ENCODE measurements at regions not wholly inside any gene's neighbourhood (a gene's known extent, or its start where the extent isn't known, plus 50 kb on each side); places are given as distances from the start of the nearest gene placed in this dataset.
"Not testable (repeated sequence)": the region's sequence is repeated elsewhere in the genome, so short reads cannot be mapped to it uniquely, and the experiment has no call there.

DNA sequence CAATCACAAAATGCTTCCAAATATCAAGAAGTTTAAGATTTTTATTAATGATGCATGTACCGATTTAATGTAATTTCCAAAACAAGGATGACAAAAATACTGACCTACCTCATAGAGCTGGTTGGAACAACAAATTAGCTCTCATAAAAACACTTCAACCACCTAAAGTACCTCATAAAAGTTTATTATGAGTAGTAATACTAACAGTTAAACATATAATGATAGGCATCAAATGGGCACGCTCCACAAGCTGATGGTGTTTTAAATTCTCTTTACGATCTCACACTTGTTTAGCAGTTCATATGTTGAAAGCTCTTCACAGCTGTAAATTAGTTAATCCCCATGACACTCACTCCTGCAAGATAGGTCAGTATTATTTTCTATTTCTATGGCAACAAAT is 150.0 kb upstream of the KIF2A start:
- H3K36me3 Mint-ChIP-seq: peaks cover 0 to 8% of the 10 kb centered on the region in 2 donors
- no peak for DNase-seq
- H3K4me3 Mint-ChIP-seq: no peak overlapping the region
- H3K4me1 Mint-ChIP-seq: no peaks in the 10 kb centered on the region
- H3K9me3 Mint-ChIP-seq: peaks cover 5 to 56% (median 17%) of the 10 kb centered on the region in 7 donors
- peaks cover 0 to 5% (median 4%) of the 10 kb centered on the region in 3 donors for H3K27me3 Mint-ChIP-seq
- H3K27ac Mint-ChIP-seq: no peak overlapping the region
- ATAC-seq (ENCODE audit: low read depth in 2 of 2): no peak

DNA sequence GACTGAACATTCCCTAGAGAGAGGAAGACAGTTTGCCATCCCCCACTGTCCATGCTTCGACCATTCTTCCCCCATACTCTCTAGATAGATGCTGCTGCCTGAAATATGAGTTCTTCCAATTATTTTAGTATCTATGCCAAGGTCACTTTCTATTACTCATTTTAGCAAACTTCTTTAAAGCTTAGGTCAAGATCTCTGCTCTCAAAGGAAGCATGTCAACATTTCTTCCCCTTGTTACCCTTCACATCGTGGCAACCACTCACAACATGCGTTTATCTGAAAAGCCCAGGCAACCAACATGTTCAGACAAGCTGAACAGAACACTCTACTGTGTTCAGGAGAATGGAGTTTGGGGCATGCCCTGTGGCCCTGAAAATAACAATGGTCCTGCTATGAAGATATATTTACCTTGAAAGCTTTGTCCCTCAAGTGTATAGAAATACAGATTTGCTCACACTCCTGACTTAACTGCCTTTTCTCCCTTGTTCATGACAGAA is 138.4 kb upstream of the KIF2A start:
- no peak for DNase-seq
- no peak for ATAC-seq (ENCODE audit: low read depth in 2 of 2)
- Mint-ChIP-seq H3K4me1 (no peaks in the 10 kb centered on the region), H3K9me3 (peaks cover 0 to 11% (median 5%) of the 10 kb centered on the region in 7 donors), H3K4me3 (no peak overlapping the region), H3K27ac (no peak overlapping the region), H3K27me3 (peaks cover 0 to 12% (median 8%) of the 10 kb centered on the region in 3 donors), H3K36me3 (no peaks in the 10 kb centered on the region)

DNA sequence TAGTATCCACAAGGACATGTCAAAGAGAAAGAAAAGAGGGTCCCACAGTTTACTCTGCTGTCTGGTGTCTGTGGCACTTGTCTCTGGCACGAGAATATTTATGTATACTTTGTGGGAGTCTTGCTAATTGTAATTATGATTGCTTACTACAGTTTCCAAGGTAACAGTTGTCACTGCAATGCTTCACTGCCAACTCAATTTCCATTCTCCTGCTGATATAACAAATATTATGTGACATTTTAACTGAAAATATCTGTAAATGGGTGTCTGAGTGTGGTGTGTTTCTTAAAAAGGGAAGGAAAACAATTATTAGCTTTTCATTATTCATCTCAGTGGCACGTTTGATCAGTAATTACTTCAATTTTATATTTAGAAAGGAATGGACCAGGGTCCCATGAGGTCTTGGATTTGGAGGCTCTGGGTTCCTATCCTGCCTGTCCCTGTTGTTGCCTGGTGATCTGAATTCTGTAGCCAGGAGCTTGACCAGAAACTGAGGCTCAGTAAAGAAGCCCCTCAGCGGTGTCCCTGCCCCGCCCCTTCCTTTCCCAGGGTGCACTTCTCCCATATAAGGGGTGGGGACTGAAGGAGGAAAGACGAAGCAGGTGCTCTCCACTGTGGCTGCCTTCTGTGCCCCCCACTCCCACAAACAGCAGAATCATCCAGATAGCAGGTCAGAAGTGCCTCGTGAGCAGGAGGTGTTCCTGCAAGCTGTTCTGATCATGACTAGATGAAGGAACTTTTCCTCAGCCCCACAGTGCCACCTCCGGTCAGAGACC is 137.3 kb upstream of the KIF2A start:
- ATAC-seq (ENCODE audit: low read depth in 2 of 2): no peak
- H3K27ac Mint-ChIP-seq: no peak overlapping the region
- no peak overlapping the region for H3K4me3 Mint-ChIP-seq
- H3K36me3 Mint-ChIP-seq: no peaks in the 10 kb centered on the region
- peaks cover 5 to 19% (median 8%) of the 10 kb centered on the region in 3 donors for H3K27me3 Mint-ChIP-seq
- DNase-seq: no peak
- no peaks in the 10 kb centered on the region for H3K4me1 Mint-ChIP-seq
- H3K9me3 Mint-ChIP-seq: peaks cover 0 to 4% (median 1%) of the 10 kb centered on the region in 7 donors

DNA sequence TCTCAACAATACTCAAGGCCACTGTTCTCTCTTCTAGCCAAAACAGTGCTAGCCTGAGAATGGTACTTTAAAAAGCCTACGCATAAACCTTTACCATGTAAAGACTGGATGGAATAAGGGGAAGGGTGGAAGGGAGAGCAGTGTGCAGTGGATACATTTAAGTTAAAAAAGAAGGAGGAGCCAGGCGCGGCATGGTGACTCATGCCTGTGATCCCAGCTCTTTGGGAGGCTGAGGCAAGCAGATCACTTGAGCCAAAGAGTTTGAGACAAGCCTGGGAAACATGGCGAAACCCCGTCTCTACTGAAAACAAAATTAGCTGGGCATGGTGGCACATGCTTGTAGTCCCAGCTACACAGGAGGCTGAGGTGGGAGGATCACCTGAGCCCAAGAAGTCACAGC is 127.7 kb upstream of the KIF2A start:
- Mint-ChIP-seq H3K4me3 (no peak overlapping the region), H3K27ac (no peak overlapping the region), H3K36me3 (no peaks in the 10 kb centered on the region), H3K27me3 (peaks cover 8 to 30% (median 14%) of the 10 kb centered on the region in 3 donors), H3K4me1 (no peaks in the 10 kb centered on the region), H3K9me3 (peaks cover 0 to 2% (median 0%) of the 10 kb centered on the region in 7 donors)
- ATAC-seq (ENCODE audit: low read depth in 2 of 2) (no peak), DNase-seq (no peak)

DNA sequence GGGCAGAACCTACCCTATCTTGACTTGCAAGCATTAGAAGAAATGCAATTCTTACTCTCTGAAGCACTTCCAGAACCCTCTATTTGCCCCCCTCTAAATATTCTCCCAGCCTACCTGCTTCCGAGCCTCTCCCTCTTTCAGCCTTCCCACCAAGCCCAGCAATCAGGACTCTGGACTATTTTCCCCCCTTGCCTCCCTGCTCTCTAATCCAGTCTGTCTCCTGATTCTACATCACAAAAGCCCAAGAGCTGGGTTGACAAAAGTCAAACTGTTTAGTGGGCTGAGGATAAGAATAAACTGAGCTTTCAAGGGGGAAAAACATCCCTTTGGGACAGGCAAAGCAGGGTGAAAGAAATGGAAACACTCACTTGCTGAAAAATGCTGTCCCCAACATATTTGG is 123.2 kb upstream of the KIF2A start:
- H3K4me1 Mint-ChIP-seq: no peaks in the 10 kb centered on the region
- peaks cover 9 to 32% (median 15%) of the 10 kb centered on the region in 3 donors for H3K27me3 Mint-ChIP-seq
- H3K27ac Mint-ChIP-seq: no peak overlapping the region
- no peaks in the 10 kb centered on the region for H3K36me3 Mint-ChIP-seq
- H3K4me3 Mint-ChIP-seq: no peak overlapping the region
- ATAC-seq (ENCODE audit: low read depth in 2 of 2): no peak
- H3K9me3 Mint-ChIP-seq: peaks cover 0 to 5% (median 0%) of the 10 kb centered on the region in 7 donors
- DNase-seq: no peak

DNA sequence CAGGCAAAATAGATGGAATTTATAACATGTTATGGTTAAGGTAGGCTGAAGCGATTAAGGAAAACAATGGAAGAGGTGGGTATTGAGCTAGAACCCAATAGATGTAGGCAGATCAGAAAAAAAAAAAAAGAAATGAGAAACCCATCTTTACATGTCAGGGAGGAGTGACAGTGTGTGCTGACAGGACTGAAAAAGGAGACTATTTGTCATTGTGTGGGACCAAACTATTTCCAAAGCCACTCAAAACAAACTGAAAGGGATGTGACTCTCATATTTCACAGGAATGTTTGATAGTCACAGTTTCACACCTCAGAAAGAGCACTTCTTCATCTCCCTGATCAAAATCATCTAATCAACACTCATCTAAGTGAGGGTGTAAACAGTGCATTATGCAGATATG is 122.3 kb upstream of the KIF2A start:
- Mint-ChIP-seq H3K4me3 (no peak overlapping the region), H3K4me1 (no peaks in the 10 kb centered on the region), H3K27ac (no peak overlapping the region), H3K27me3 (peaks cover 6 to 23% (median 9%) of the 10 kb centered on the region in 3 donors), H3K36me3 (no peaks in the 10 kb centered on the region), H3K9me3 (peaks cover 0 to 5% (median 0%) of the 10 kb centered on the region in 7 donors)
- DNase-seq (no peak), ATAC-seq (ENCODE audit: low read depth in 2 of 2) (no peak)

DNA sequence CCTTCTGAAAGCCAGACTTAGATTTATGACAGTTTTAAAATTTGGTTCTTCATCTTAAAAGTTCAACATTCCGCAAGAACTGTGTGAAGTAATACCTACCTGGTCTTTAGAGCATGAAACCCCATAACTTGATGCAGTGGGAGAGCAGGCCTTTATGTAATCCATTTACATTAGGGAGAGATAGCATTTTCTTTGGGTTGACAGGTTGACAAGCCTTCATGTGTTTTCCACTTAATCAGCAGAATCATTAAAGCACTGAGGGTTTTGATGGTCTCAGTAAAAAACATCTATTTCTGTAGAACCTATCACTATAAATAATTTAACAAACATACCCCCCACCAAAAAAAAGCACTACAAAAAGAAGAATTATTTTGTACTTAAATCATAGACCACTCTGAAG is 121.6 kb upstream of the KIF2A start:
- Mint-ChIP-seq H3K36me3 (no peaks in the 10 kb centered on the region), H3K9me3 (peaks cover 0 to 5% (median 0%) of the 10 kb centered on the region in 7 donors), H3K27ac (no peak overlapping the region), H3K27me3 (peaks cover 6 to 22% (median 9%) of the 10 kb centered on the region in 3 donors), H3K4me1 (no peaks in the 10 kb centered on the region), H3K4me3 (no peak overlapping the region)
- no peak for DNase-seq
- ATAC-seq (ENCODE audit: low read depth in 2 of 2): no peak

DNA sequence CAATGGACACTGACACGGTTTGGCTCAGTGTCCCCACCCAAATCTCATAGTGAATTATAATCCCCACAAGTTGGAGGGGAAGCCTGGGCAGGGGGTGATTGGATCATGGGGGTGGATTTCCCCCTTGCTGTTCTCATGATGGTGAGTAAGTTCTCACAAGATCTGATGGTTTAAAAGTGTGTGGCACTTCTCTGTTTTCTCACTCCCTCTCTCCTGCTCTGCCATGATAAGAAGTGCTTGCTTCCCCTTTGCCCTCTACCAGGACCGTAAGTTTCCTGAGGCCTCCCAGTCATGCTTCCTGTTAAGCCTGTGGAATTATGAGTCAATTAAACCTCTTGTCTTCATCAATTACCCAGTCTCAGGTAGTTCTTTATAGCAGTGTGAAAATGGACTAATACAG is 115.8 kb upstream of the KIF2A start:
- Mint-ChIP-seq H3K4me1 (no peaks in the 10 kb centered on the region), H3K9me3 (peaks cover 7 to 34% (median 14%) of the 10 kb centered on the region in 7 donors), H3K27me3 (peaks cover 6 to 7% (median 6%) of the 10 kb centered on the region in 3 donors), H3K36me3 (peaks cover 0 to 22% of the 10 kb centered on the region in 2 donors), H3K4me3 (no peak overlapping the region), H3K27ac (no peak overlapping the region)
- DNase-seq (no peak), ATAC-seq (ENCODE audit: low read depth in 2 of 2) (no peak)

DNA sequence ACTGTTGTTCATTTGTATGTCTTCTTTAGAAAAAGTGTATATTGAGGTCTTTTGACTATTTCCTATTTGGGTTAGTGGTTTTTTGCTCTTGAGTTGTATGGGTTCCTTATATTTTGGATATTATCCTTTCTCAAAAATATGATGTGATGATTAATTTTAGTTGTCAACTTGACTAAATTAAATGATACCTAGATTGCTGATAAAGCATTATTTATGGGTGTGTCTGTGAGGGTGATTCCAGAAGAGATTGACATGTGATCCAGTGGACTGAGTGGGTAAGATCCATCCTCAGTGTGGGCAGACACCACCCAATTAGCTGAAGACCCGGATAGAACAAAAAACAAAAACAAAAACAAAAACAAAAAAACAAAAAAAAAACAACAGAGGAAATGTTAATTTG is 115.1 kb upstream of the KIF2A start:
- ATAC-seq (ENCODE audit: low read depth in 2 of 2): no peak
- peaks cover 7 to 34% (median 14%) of the 10 kb centered on the region in 7 donors for H3K9me3 Mint-ChIP-seq
- H3K27ac Mint-ChIP-seq: peak overlapping the region in 1 of 6 donors; percentile 67
- no peak for DNase-seq
- H3K36me3 Mint-ChIP-seq: peaks cover 0 to 22% of the 10 kb centered on the region in 2 donors
- peaks cover 0 to 7% (median 6%) of the 10 kb centered on the region in 3 donors for H3K27me3 Mint-ChIP-seq
- no peaks in the 10 kb centered on the region for H3K4me1 Mint-ChIP-seq
- H3K4me3 Mint-ChIP-seq: no peak overlapping the region

DNA sequence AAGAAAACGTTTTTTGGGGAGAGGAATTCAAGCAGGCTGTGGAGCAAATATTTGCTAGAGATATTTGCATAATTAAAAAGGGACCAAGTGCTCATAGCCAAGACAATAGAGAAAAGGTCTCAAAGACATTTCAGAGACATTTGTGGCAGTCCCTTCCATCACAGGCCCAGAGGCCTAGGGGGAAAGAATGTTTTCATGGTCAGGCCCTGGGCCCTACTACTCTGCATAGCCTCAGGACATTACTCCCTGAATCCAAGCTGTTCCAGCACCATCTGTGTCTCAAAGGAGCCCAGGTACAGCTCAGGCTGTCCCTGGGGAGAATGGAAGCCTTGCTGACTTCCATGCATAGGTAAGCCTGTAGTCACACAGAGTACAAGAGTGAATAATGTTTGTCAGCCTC is 113.0 kb upstream of the KIF2A start:
- no peak for DNase-seq
- ATAC-seq (ENCODE audit: low read depth in 2 of 2): no peak
- no peak overlapping the region for H3K4me3 Mint-ChIP-seq
- peaks cover 0 to 20% (median 8%) of the 10 kb centered on the region in 3 donors for H3K27me3 Mint-ChIP-seq
- peaks cover 0 to 22% of the 10 kb centered on the region in 2 donors for H3K36me3 Mint-ChIP-seq
- H3K9me3 Mint-ChIP-seq: peaks cover 7 to 34% (median 14%) of the 10 kb centered on the region in 7 donors
- H3K4me1 Mint-ChIP-seq: no peaks in the 10 kb centered on the region
- H3K27ac Mint-ChIP-seq: no peak overlapping the region

DNA sequence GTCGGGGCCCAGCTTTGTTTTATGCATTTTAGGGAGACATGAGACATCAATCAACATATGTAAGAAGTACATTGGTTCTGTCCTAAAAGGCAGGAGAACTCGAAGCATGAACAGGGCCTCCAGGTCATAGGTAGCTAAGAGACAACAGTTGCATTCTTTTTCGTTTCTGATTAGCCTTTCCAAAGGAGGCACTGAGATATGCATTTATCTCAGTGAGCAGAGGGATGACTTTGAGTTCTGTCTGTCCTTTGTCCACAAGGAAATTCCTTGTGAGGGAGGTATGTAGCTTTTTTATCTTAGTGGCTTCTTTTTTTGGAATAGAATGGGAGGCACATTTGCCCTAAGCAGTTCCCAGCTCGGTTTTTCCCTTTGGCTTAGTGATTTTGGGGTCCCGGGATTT is 109.5 kb upstream of the KIF2A start:
- Mint-ChIP-seq H3K27me3 (peaks cover 0 to 15% (median 10%) of the 10 kb centered on the region in 3 donors), H3K9me3 (peaks cover 7 to 34% (median 14%) of the 10 kb centered on the region in 7 donors), H3K36me3 (peaks cover 0 to 22% of the 10 kb centered on the region in 2 donors)
- not testable (repeated sequence) for H3K4me3 Mint-ChIP-seq; H3K4me1 Mint-ChIP-seq; DNase-seq; ATAC-seq (ENCODE audit: low read depth in 2 of 2); H3K27ac Mint-ChIP-seq

DNA sequence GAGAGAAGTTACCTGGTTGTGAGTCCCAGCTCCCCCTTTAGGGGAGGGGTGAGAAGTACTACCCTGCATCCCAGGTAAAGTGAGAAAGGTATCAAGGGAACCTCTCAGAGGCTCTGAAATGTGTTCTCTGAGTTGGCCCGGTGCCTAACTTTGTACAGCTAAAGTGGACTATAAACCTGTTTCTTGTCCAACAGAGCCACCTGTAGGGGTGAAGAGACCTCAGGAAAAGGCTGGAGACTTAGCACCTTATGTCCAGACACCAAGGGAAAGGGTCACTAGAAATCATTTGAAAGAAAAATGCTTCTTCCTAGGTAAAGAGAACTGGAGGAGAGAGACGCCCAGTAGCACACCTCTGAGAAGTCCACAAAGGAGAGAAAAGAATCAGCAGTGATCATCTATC is 108.3 kb upstream of the KIF2A start:
- peaks cover 0 to 14% of the 10 kb centered on the region in 2 donors for H3K36me3 Mint-ChIP-seq
- DNase-seq (no peak), ATAC-seq (ENCODE audit: low read depth in 2 of 2) (no peak)
- H3K9me3 Mint-ChIP-seq: peaks cover 4 to 24% (median 7%) of the 10 kb centered on the region in 7 donors
- no peaks in the 10 kb centered on the region for H3K4me1 Mint-ChIP-seq
- H3K4me3 Mint-ChIP-seq: no peak overlapping the region
- peaks cover 0 to 15% (median 10%) of the 10 kb centered on the region in 3 donors for H3K27me3 Mint-ChIP-seq
- H3K27ac Mint-ChIP-seq: no peak overlapping the region

DNA sequence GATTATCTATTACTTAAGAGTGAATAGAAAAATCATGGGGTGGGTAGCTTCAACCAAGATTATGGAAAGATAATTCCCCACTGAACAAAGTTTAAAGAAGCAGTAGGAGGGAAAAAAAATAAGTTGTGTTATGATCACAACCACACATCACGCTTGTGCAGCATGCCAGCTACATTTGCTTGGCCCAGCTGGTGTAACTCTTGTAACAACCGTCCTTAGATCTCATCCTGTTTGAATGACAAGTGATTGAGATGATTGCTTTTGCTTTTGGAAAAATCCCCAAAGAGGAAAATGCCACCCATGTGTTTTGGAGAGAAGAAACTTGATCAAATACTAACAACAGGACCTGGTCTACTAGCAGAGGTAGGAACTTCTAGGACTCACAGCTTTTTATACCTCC is 107.6 kb upstream of the KIF2A start:
- ATAC-seq (ENCODE audit: low read depth in 2 of 2) (no peak), DNase-seq (no peak)
- peaks cover 0 to 8% of the 10 kb centered on the region in 2 donors for H3K36me3 Mint-ChIP-seq
- no peak overlapping the region for H3K4me3 Mint-ChIP-seq
- no peak overlapping the region for H3K27ac Mint-ChIP-seq
- peaks cover 0 to 17% (median 3%) of the 10 kb centered on the region in 7 donors for H3K9me3 Mint-ChIP-seq
- H3K27me3 Mint-ChIP-seq: peaks cover 0 to 15% (median 10%) of the 10 kb centered on the region in 3 donors
- H3K4me1 Mint-ChIP-seq: no peaks in the 10 kb centered on the region

All from naive B cell (primary cell).